HG03520 (cell line): ENCODE measurements at regions not wholly inside any gene's neighbourhood (a gene's known extent, or its start where the extent isn't known, plus 50 kb on each side); places are given as distances from the start of the nearest gene placed in this dataset.
A peak's percentile ranks its signal among the peaks of the same experiment; 100 is the strongest.

Experiments
- ATAC-seq: cut with Tn5 transposase; IDR thresholded peaks from one replicate; pipeline ENCODE4 v1.9.1; 2021; ENCODE audit warnings: mild to moderate bottlenecking, moderate library complexity; ENCODE audit not compliant: unreplicated experiment

GRCh38 chr6:26196846-26197635, 109.8 kb downstream of the HFE start:
- no peak for ATAC-seq

- no peak for ATAC-seq
Observed at GRCh38 chr6:26197636-26197932, 110.4 kb downstream of the HFE start.

- no peak for ATAC-seq
Observed at GRCh38 chr6:26197933-26198721, 110.9 kb downstream of the HFE start.

GRCh38 chr6:26198722-26199056, 111.5 kb downstream of the HFE start:
- peak; percentile 0 for ATAC-seq

- peak; percentile 52 for ATAC-seq
Observed at GRCh38 chr6:26199057-26199772, 112.0 kb downstream of the HFE start.

- no peak for ATAC-seq
Observed at GRCh38 chr6:26199773-26200764, 112.8 kb downstream of the HFE start.

GRCh38 chr6:26200918-26201721, 113.9 kb downstream of the HFE start:
- ATAC-seq, result no peak

GRCh38 chr6:26202201-26202611, 115.0 kb downstream of the HFE start:
- ATAC-seq, result no peak

GRCh38 chr6:26202811-26203583, 115.8 kb downstream of the HFE start:
- no peak for ATAC-seq

- ATAC-seq, result peak; percentile 50
Observed at GRCh38 chr6:26204332-26205160, 117.3 kb downstream of the HFE start.

GRCh38 chr6:26205161-26205624, 118.0 kb downstream of the HFE start:
- no peak for ATAC-seq

- ATAC-seq, result no peak
Observed at GRCh38 chr6:26205625-26206574, 118.7 kb downstream of the HFE start.

- ATAC-seq, result no peak
Observed at GRCh38 chr6:26206868-26207801, 119.9 kb downstream of the HFE start.

- ATAC-seq, result no peak
Observed at GRCh38 chr6:26211963-26212362, 124.7 kb downstream of the HFE start.

GRCh38 chr6:26213334-26214075, 126.3 kb downstream of the HFE start:
- no peak for ATAC-seq
